Mesendoderm (in vitro differentiated cells): ENCODE measurements at regions not wholly inside any gene's neighbourhood (a gene's known extent, or its start where the extent isn't known, plus 50 kb on each side); places are given as distances from the start of the nearest gene placed in this dataset.

Experiments
- DNase-seq: peaks from one replicate; pipeline ENCODE4 v3.0.0; 2013
- H2AK5ac ChIP-seq: 2 replicates; pipeline ENCODE4 v1.6.1; 2013; ENCODE audit warnings: low read length, inconsistent platforms
- H2BK120ac ChIP-seq: 2 replicates; pipeline ENCODE4 v1.6.1; 2013; ENCODE audit warnings: low read depth, mild to moderate bottlenecking, low read length, moderate library complexity, mixed read lengths
- H2BK15ac ChIP-seq: replicated peaks from 2 replicates; pipeline ENCODE4 v1.6.1; 2013; ENCODE audit warnings: low read depth, mild to moderate bottlenecking, moderate library complexity
- H2BK5ac ChIP-seq: 2 replicates; pipeline ENCODE4 v1.6.1; 2013; ENCODE audit warnings: low read length, inconsistent platforms
- H3K18ac ChIP-seq: 2 replicates; pipeline ENCODE4 v1.6.1; 2013; ENCODE audit warnings: mild to moderate bottlenecking, low read length, mixed read lengths
- H3K23ac ChIP-seq: one replicate; pipeline ENCODE4 v1.6.1; 2013; ENCODE audit warnings: low read length
- H3K27ac ChIP-seq: 2 replicates; pipeline ENCODE4 v1.5.1; 2013; ENCODE audit warnings: low read depth, mild to moderate bottlenecking, inconsistent platforms, low read length, moderate library complexity
- H3K27me3 ChIP-seq: 2 replicates; pipeline ENCODE4 v1.6.1; 2013; ENCODE audit warnings: low read length, control low read depth, mild to moderate bottlenecking, inconsistent platforms; ENCODE audit not compliant: insufficient read depth, poor library complexity
- H3K36me3 ChIP-seq: 2 replicates; pipeline ENCODE4 v1.6.1; 2013; ENCODE audit warnings: low read length, inconsistent platforms; ENCODE audit not compliant: control insufficient read depth, insufficient read depth
- H3K4ac ChIP-seq: one replicate; pipeline ENCODE4 v1.6.1; 2013; ENCODE audit warnings: low read depth, mild to moderate bottlenecking, low read length, moderate library complexity
- H3K4me1 ChIP-seq: 2 replicates; pipeline ENCODE4 v1.6.1; 2013; ENCODE audit warnings: low read depth, low read length, inconsistent platforms; ENCODE audit not compliant: control insufficient read depth
- H3K4me2 ChIP-seq: 2 replicates; pipeline ENCODE4 v1.6.1; 2013; ENCODE audit warnings: low read length
- H3K4me3 ChIP-seq: 2 replicates; pipeline ENCODE4 v1.5.1; 2013; ENCODE audit warnings: mild to moderate bottlenecking, low read length
- H3K56ac ChIP-seq: one replicate; pipeline ENCODE4 v1.6.1; 2013; ENCODE audit warnings: low read length
- H3K79me1 ChIP-seq: 2 replicates; pipeline ENCODE4 v1.6.1; 2013; ENCODE audit warnings: low read length, inconsistent platforms
- H3K79me2 ChIP-seq: 2 replicates; pipeline ENCODE4 v1.6.1; 2013; ENCODE audit warnings: mild to moderate bottlenecking, low read length; ENCODE audit not compliant: control insufficient read depth, insufficient read depth
- H3K9ac ChIP-seq: 2 replicates; pipeline ENCODE4 v1.6.1; 2013; ENCODE audit warnings: low read length, inconsistent platforms
- H4K5ac ChIP-seq: one replicate; pipeline ENCODE4 v1.6.1; 2013; ENCODE audit warnings: low read length
- H4K8ac ChIP-seq: one replicate; pipeline ENCODE4 v1.6.1; 2013; ENCODE audit warnings: low read depth, mild to moderate bottlenecking, control low read depth, low read length, moderate library complexity
- WGBS: extraction: QIAGEN DNeasy Blood & Tissue Kit; methylation state at CpG from one replicate; pipeline ENCODE4 v1.1.7; 2013; ENCODE audit warnings: low lambda C conversion rate, missing lambda C conversion rate; ENCODE audit not compliant: insufficient coverage; ENCODE audit errors: extremely low coverage; 5-methylcytosine and 5-hydroxymethylcytosine counted together

GRCh38 chr20:24149175-24149574 is 160.6 kb upstream of the GGTLC1 start:
- Histone ChIP-seq H3K36me3 (no peaks in the 10 kb centered on the region), H3K79me1 (no peaks in the 10 kb centered on the region), H3K4me2 (no peak overlapping the region), H3K4me3 (no peak overlapping the region), H3K9ac (no peak overlapping the region), H3K4me1 (no peaks in the 10 kb centered on the region), H3K79me2 (no peaks in the 10 kb centered on the region), H3K27ac (no peak overlapping the region), H4K8ac (no peak overlapping the region), H2BK120ac (no peak overlapping the region), H3K18ac (no peak overlapping the region), H2BK15ac (no peak overlapping the region), H3K4ac (no peak overlapping the region), H3K23ac (no peak overlapping the region), H3K56ac (no peak overlapping the region), H3K27me3 (no peaks in the 10 kb centered on the region), H2AK5ac (no peak overlapping the region), H2BK5ac (no peak overlapping the region), H4K5ac (no peak overlapping the region)
- DNase-seq: no peak
- WGBS: no CpG with 5 or more reads among the region's 1 CpG

GRCh38 chr20:24148372-24148771 is 159.8 kb upstream of the GGTLC1 start:
- Histone ChIP-seq H3K36me3 (no peaks in the 10 kb centered on the region), H4K8ac (no peak overlapping the region), H3K27ac (no peak overlapping the region), H3K79me2 (no peaks in the 10 kb centered on the region), H3K23ac (no peak overlapping the region), H3K56ac (no peak overlapping the region), H2BK15ac (no peak overlapping the region), H3K4ac (no peak overlapping the region), H2AK5ac (no peak overlapping the region), H4K5ac (no peak overlapping the region), H3K4me1 (no peaks in the 10 kb centered on the region), H3K9ac (no peak overlapping the region), H3K18ac (no peak overlapping the region), H3K79me1 (no peaks in the 10 kb centered on the region), H3K27me3 (no peaks in the 10 kb centered on the region), H2BK5ac (no peak overlapping the region), H3K4me2 (no peak overlapping the region), H2BK120ac (no peak overlapping the region), H3K4me3 (no peak overlapping the region)
- DNase-seq: no peak
- WGBS: no CpG with 5 or more reads among the region's 7 CpGs

GRCh38 chr20:24147961-24148360 is 159.4 kb upstream of the GGTLC1 start:
- no peak overlapping the region for H3K23ac ChIP-seq
- H3K4me2 ChIP-seq: no peak overlapping the region
- no peak overlapping the region for H3K56ac ChIP-seq
- DNase-seq: no peak
- no peak overlapping the region for H4K5ac ChIP-seq
- H2AK5ac ChIP-seq: no peak overlapping the region
- no peaks in the 10 kb centered on the region for H3K79me2 ChIP-seq
- H3K9ac ChIP-seq: no peak overlapping the region
- H3K18ac ChIP-seq: no peak overlapping the region
- no peak overlapping the region for H2BK5ac ChIP-seq
- H3K27me3 ChIP-seq: no peaks in the 10 kb centered on the region
- no peaks in the 10 kb centered on the region for H3K79me1 ChIP-seq
- H2BK120ac ChIP-seq: no peak overlapping the region
- no peak overlapping the region for H2BK15ac ChIP-seq
- H3K36me3 ChIP-seq: no peaks in the 10 kb centered on the region
- H3K27ac ChIP-seq: no peak overlapping the region
- H3K4ac ChIP-seq: no peak overlapping the region
- no peaks in the 10 kb centered on the region for H3K4me1 ChIP-seq
- H3K4me3 ChIP-seq: no peak overlapping the region
- no peak overlapping the region for H4K8ac ChIP-seq
- no CpG with 5 or more reads among the region's 4 CpGs for WGBS

GRCh38 chr20:24147479-24147878 is 158.9 kb upstream of the GGTLC1 start:
- Histone ChIP-seq H2BK15ac (no peak overlapping the region), H3K79me2 (no peaks in the 10 kb centered on the region), H3K23ac (no peak overlapping the region), H3K4me3 (no peak overlapping the region), H3K18ac (no peak overlapping the region), H3K9ac (no peak overlapping the region), H3K79me1 (no peaks in the 10 kb centered on the region), H3K4me1 (no peaks in the 10 kb centered on the region), H3K4me2 (no peak overlapping the region), H2AK5ac (no peak overlapping the region), H4K5ac (no peak overlapping the region), H3K4ac (no peak overlapping the region), H2BK5ac (no peak overlapping the region), H3K56ac (no peak overlapping the region), H4K8ac (no peak overlapping the region), H3K36me3 (no peaks in the 10 kb centered on the region), H2BK120ac (no peak overlapping the region), H3K27ac (no peak overlapping the region), H3K27me3 (no peaks in the 10 kb centered on the region)
- no CpG with 5 or more reads among the region's 5 CpGs for WGBS
- DNase-seq: no peak

- Histone ChIP-seq H2BK15ac (no peak overlapping the region), H3K79me1 (no peaks in the 10 kb centered on the region), H3K4ac (no peak overlapping the region), H3K27ac (no peak overlapping the region), H2BK120ac (no peak overlapping the region), H3K79me2 (no peaks in the 10 kb centered on the region), H2AK5ac (no peak overlapping the region), H3K9ac (no peak overlapping the region), H3K56ac (no peak overlapping the region), H2BK5ac (no peak overlapping the region), H3K18ac (no peak overlapping the region), H3K4me3 (no peak overlapping the region), H3K4me1 (no peaks in the 10 kb centered on the region), H4K8ac (no peak overlapping the region), H3K27me3 (no peaks in the 10 kb centered on the region), H3K36me3 (no peaks in the 10 kb centered on the region), H3K4me2 (no peak overlapping the region), H4K5ac (no peak overlapping the region), H3K23ac (no peak overlapping the region)
- no peak for DNase-seq
These were observed 157.7 kb upstream of the GGTLC1 start for GRCh38 chr20:24146231-24146634.

- Histone ChIP-seq H3K4ac (no peak overlapping the region), H4K5ac (no peak overlapping the region), H3K79me2 (no peaks in the 10 kb centered on the region), H3K18ac (no peak overlapping the region), H3K4me2 (no peak overlapping the region), H2BK15ac (no peak overlapping the region), H3K4me1 (no peaks in the 10 kb centered on the region), H3K27ac (no peak overlapping the region), H3K9ac (no peak overlapping the region), H3K27me3 (no peaks in the 10 kb centered on the region), H4K8ac (no peak overlapping the region), H3K4me3 (no peak overlapping the region), H3K56ac (no peak overlapping the region), H2AK5ac (no peak overlapping the region), H3K79me1 (no peaks in the 10 kb centered on the region), H3K36me3 (no peaks in the 10 kb centered on the region), H3K23ac (no peak overlapping the region), H2BK5ac (no peak overlapping the region), H2BK120ac (no peak overlapping the region)
- DNase-seq: no peak
- WGBS: no CpG with 5 or more reads among the region's 8 CpGs
These were observed 155.8 kb upstream of the GGTLC1 start for GRCh38 chr20:24144371-24144770.
